ENCODE measurements at regions not wholly inside any gene's neighbourhood (a gene's known extent, or its start where the extent isn't known, plus 50 kb on each side); places are given as distances from the start of the nearest gene placed in this dataset.

- TF ChIP-seq CTCF (conservative IDR thresholded peaks at IDR 0.05; ENCODE audit: low read depth in 2 of 2) (no peak), EZH2phosphoT487 (IDR thresholded peaks at IDR 0.05; ENCODE audit: unreplicated experiment) (no peak), POLR2AphosphoS5 (IDR thresholded peaks at IDR 0.05; ENCODE audit: low read depth) (no peak), REST (IDR thresholded peaks at IDR 0.05; ENCODE audit: unreplicated experiment) (no peak), JUNB (IDR thresholded peaks at IDR 0.05; ENCODE audit: unreplicated experiment) (no peak)
Measured at GRCh38 chr2:125456693-125457363, 1199.1 kb upstream of the GYPC start.
